Adipose tissue (tissue), 3 donors: ENCODE measurements at regions not wholly inside any gene's neighbourhood (a gene's known extent, or its start where the extent isn't known, plus 50 kb on each side); places are given as distances from the start of the nearest gene placed in this dataset.
"Not testable (repeated sequence)": the region's sequence is repeated elsewhere in the genome, so short reads cannot be mapped to it uniquely, and the experiment has no call there.

Experiments used
- H3K27ac ChIP-seq: one replicate; pipeline ENCODE4 v1.5.1; 2013; ENCODE audit warnings: low read depth, low read length
- WGBS, 3 donors: extraction: QIAGEN DNeasy Blood & Tissue Kit; methylation state at CpG; one replicate each; pipeline ENCODE4 v1.1.7; 2013; 5-methylcytosine and 5-hydroxymethylcytosine counted together
- donor health status: healthy with polysubstance abuse.
- donor health status: Bipolar disorder and iron deficiency.
- donor health status: healthy.

DNA sequence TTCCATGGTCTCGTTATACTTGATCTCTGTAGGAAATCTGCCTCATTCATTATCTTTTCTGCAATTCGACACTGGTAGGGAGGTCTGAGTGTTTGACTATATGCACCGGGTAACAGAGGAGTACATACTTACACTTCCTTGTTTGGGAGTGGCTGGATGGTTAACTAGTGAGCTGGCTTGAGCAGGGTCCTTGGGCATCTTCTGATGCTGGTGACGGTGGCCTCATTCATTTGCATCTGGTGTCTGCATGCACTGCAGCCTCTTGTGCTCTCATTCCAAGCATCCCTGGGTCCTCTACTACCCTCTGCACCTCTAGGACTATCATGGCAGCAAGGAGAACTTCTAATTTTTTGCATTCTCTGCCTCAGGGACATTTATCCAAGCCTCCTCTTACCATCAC lies 100.0 kb upstream of the TCF4 start:
- 73 to 88% (median 85%) methylated on average over 4 of the region's 4 CpGs for WGBS, 3 donors
- H3K27ac ChIP-seq: no peak overlapping the region

DNA sequence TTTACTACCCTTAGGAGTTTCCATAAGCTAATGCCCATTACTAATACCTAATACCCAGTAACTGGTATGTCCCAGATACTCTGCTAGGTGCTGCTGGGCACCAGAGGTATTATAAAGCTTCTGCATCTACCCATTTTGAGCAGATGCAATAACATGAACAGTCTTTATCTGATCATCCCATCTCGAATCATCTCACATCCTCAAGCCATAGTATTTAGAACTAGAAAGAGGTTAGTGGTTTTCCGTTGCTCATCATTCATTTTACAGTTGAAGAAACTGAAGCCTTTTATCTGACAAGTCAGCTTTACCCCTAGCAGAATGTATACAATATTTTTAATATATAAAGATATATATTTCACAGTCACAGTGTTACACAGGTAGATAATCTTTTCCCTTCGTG lies 99.1 kb upstream of the TCF4 start:
- 69 to 88% (median 80%) methylated on average over 3 of the region's 3 CpGs for WGBS, 3 donors
- H3K27ac ChIP-seq: no peak overlapping the region

- no peak overlapping the region for H3K27ac ChIP-seq
Observed at GRCh38 chr18:55685638-55686037, 97.6 kb upstream of the TCF4 start.

- 34 to 56% (median 50%) methylated on average over 12 of the region's 12 CpGs for WGBS, 3 donors
- no peak overlapping the region for H3K27ac ChIP-seq
Observed at GRCh38 chr18:55672574-55673361, 84.8 kb upstream of the TCF4 start.

GRCh38 chr18:55665506-55665905 lies 77.5 kb upstream of the TCF4 start:
- no peak overlapping the region for H3K27ac ChIP-seq
- WGBS, 3 donors: 88 to 93% (median 92%) methylated on average over 5 of the region's 5 CpGs

DNA sequence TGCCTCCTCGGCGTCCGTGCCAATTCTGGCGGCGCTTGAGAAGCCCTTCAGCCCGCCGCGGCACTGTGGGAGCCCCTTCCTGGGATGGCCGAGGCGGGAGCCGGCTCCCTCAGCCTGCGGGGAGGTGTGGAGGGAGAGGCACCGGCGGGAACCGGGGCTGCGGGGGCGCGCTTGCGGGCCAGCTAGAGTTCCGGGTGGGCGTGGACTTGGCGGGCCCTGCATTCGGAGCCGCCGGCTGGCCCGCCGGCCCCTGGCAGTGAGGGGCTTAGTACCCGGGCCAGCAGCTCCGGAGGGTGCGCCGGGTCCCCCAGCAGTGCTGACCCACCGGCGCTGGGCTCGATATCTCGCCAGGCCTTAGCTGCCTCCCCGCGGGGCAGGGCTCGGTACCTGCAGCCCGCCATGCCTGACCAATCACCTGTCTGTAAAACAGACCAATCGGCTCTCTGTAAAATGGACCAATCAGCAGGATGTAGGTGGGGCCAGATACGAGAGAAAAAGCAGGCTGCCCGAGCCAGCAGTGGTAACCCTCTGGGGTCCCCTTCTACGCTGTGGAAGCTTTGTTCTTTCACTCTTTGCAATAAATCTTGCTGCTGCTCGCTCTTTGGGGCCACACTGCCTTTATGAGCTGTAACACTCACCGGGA lies 76.9 kb upstream of the TCF4 start:
- 92 to 94% (median 94%) methylated on average over 36 to 45 of the region's 45 CpGs for WGBS, 3 donors
- not testable (repeated sequence) for H3K27ac ChIP-seq

DNA sequence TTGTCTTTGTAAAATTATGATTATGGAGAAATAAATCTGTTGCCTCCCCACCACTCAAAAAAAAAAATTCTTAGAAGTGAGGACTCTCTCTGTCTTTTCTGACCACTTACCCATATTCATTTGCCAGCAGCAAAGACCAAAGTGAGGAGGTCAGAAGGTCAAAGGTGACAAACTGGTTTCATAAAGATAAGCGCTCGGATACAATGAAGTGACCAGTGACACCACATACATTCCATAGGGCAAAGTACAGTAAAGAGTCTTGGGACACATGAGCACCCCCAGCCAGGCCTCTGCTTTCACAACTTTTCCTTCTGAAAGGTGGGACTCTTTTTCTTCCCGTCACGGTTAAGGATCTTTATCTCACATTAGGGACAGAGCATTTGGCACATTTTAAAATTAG lies 75.9 kb upstream of the TCF4 start:
- 88 to 99% (median 96%) methylated on average over 4 of the region's 4 CpGs for WGBS, 3 donors

GRCh38 chr18:55658598-55658997 lies 70.6 kb upstream of the TCF4 start:
- no peak overlapping the region for H3K27ac ChIP-seq
- WGBS, 3 donors: 48 to 98% (median 97%) methylated on average over 2 of the region's 2 CpGs

More for the DNA sequence above, 75.9 kb upstream of the TCF4 start:
- no peak overlapping the region for H3K27ac ChIP-seq

DNA sequence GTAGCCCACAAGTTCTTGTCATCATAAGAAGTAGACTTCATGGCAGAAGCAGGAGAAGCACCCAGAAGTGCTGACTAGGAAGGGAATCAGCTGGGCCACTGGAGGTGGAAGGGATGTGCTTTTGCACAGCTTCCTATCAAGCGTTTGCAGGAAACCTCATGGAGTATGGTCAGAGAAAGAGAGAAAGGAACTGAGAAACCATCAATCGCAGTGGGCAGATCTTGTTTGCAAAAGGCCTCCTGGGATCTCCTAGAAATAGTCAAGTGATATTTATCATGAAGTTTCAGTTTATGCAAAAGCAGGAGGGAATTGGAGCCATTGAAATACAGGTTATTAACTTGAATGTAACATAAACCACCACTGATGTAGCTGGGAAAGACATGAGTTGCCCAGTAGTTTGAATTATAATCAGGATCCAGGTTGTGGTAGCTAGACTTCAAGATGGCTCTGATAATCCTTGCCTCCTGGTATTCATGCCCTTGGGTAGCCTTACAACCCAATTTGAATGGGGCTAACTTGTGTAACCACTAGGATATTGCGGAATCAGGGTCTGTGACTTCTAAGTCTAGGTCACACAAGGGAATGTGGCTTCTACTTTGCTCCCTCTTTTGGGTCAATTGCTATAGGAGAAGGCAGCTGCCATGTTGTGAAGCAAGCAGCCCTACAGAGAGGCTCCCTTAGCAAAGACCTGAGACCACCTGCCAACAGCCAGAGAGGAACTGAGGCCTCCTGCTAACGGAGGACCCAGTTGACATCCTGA lies 69.8 kb upstream of the TCF4 start:
- 56 to 66% (median 61%) methylated on average over 4 of the region's 4 CpGs for WGBS, 3 donors
- no peak overlapping the region for H3K27ac ChIP-seq

GRCh38 chr18:55654986-55655385 lies 67.0 kb upstream of the TCF4 start:
- no peak overlapping the region for H3K27ac ChIP-seq

DNA sequence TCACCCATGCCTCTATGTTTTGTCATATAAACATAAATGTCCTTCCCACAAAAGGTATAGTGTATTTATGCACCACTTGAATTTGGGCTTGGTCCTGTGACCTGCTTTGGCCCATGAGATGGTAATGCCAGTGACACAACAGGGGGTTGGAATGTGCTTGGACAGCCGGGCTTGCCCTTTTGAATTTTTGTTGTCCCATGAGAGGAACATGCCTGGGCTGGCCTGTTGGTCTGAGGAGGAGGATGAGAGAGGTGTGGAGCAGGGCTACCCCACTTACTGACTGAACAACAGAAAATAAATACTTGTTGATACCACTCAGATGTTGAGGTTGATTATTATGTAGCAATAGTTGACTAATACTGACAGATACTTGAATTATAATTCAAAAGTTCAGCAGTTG lies 63.2 kb upstream of the TCF4 start:
- H3K27ac ChIP-seq: no peak overlapping the region
- WGBS, 3 donors: 46 to 76% (median 60%) methylated on average over 1 of the region's 1 CpG

DNA sequence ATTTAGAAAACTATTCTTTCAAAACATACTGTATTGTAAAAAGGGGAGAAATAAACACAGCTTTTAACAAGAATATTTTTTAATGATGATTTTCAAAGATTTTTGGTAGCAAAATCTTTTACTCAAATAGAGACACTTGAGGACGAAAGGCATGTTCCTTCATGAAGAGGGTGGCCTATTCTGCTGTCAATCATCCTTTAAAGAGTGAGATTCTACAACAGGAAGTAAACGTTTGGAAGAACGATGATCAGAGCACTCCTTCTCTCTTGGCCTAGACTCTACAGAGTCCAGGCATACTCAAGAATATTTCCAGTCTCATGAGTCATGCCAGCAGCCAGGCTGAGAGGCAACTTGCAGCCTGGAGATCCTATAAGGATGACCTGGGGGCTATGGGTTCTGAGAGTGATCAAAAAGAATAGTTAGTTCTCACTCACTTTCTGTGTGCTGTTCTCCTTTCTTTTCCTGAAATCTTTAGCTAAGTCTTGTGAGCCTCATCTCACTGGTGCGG lies 62.4 kb upstream of the TCF4 start:
- no peak overlapping the region for H3K27ac ChIP-seq
- WGBS, 3 donors: 50 to 74% (median 74%) methylated on average over 4 of the region's 4 CpGs

GRCh38 chr18:55647331-55647730 lies 59.3 kb upstream of the TCF4 start:
- no peak overlapping the region for H3K27ac ChIP-seq
- 56 to 63% (median 61%) methylated on average over 4 of the region's 4 CpGs for WGBS, 3 donors

GRCh38 chr18:55642191-55642590 lies 54.2 kb upstream of the TCF4 start:
- 41 to 48% (median 47%) methylated on average over 2 of the region's 2 CpGs for WGBS, 3 donors
- no peak overlapping the region for H3K27ac ChIP-seq

DNA sequence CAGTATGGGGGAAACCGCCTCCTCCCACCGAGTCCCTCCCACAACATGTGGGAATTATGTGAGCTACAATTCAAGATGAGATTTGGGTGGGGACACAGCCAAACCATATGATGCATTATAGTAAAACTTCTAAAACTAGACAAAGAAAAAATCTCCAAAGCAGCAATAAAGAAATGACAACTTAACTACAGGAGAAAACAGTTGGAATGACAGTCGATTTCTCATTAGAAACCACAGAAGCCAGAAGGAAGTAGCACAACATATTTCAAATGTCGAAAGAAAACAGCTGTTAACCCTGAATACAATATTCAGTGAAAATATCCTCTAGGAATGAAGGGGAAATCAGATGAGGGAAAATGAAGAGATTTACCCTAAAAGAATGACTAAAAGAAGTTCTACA lies 53.5 kb upstream of the TCF4 start:
- 71 to 85% (median 73%) methylated on average over 4 of the region's 4 CpGs for WGBS, 3 donors

More for the DNA sequence above, 53.5 kb upstream of the TCF4 start:
- H3K27ac ChIP-seq: no peak overlapping the region
